Fibroblast of the conjunctiva (primary cell): ENCODE measurements at regions not wholly inside any gene's neighbourhood (a gene's known extent, or its start where the extent isn't known, plus 50 kb on each side); places are given as distances from the start of the nearest gene placed in this dataset.
"Not testable (repeated sequence)": the region's sequence is repeated elsewhere in the genome, so short reads cannot be mapped to it uniquely, and the experiment has no call there.

ENCODE experiments used
- DNase-seq: peaks from one replicate; pipeline ENCODE4 v3.0.0-alpha.2; 2010; ENCODE audit warnings: low read depth

- peak; percentile 40 for DNase-seq
Measured at GRCh38 chr3:144821583-144821982, 850.0 kb downstream of the DIPK2A start.

- DNase-seq = no peak
Measured at GRCh38 chr3:144822671-144823070, 851.0 kb downstream of the DIPK2A start.

GRCh38 chr3:144831955-144832716 lies 860.5 kb downstream of the DIPK2A start:
- DNase-seq = no peak

- DNase-seq = no peak
Measured at GRCh38 chr3:144839991-144840390, 868.4 kb downstream of the DIPK2A start.

- DNase-seq = no peak
Measured at GRCh38 chr3:144840866-144841265, 869.2 kb downstream of the DIPK2A start.

- DNase-seq = no peak
Measured at GRCh38 chr3:144843099-144843498, 871.5 kb downstream of the DIPK2A start.

GRCh38 chr3:144852999-144853398 lies 881.4 kb downstream of the DIPK2A start:
- no peak for DNase-seq

GRCh38 chr3:144854020-144854419 lies 882.4 kb downstream of the DIPK2A start:
- DNase-seq = not testable (repeated sequence)

- DNase-seq = no peak
Measured at GRCh38 chr3:144859161-144859560, 887.5 kb downstream of the DIPK2A start.

GRCh38 chr3:144864646-144865045 lies 893.0 kb downstream of the DIPK2A start:
- DNase-seq = no peak

GRCh38 chr3:144865948-144866347 lies 894.3 kb downstream of the DIPK2A start:
- no peak for DNase-seq

GRCh38 chr3:144866476-144866875 lies 894.9 kb downstream of the DIPK2A start:
- DNase-seq = peak; percentile 23

GRCh38 chr3:144868506-144868905 lies 896.9 kb downstream of the DIPK2A start:
- DNase-seq = no peak

- no peak for DNase-seq
Measured at GRCh38 chr3:144873066-144873465, 901.4 kb downstream of the DIPK2A start.

GRCh38 chr3:144875211-144875610 lies 903.6 kb downstream of the DIPK2A start:
- DNase-seq = no peak

GRCh38 chr3:144877356-144877755 lies 905.7 kb downstream of the DIPK2A start:
- DNase-seq = no peak

GRCh38 chr3:144879701-144880100 lies 908.1 kb downstream of the DIPK2A start:
- DNase-seq = no peak

GRCh38 chr3:144893980-144894379 lies 922.4 kb downstream of the DIPK2A start:
- DNase-seq = no peak

GRCh38 chr3:144894576-144894975 lies 923.0 kb downstream of the DIPK2A start:
- no peak for DNase-seq

GRCh38 chr3:144900366-144900765 lies 928.7 kb downstream of the DIPK2A start:
- DNase-seq = no peak

- DNase-seq = not testable (repeated sequence)
Measured at GRCh38 chr3:144907581-144907980, 936.0 kb downstream of the DIPK2A start.

- DNase-seq = no peak
Measured at GRCh38 chr3:144912968-144913367, 941.3 kb downstream of the DIPK2A start.

GRCh38 chr3:144915202-144915601 lies 943.6 kb downstream of the DIPK2A start:
- DNase-seq = no peak

GRCh38 chr3:144921710-144922109 lies 950.1 kb downstream of the DIPK2A start:
- DNase-seq = no peak
